OCI-LY3 (cell line): ENCODE measurements at regions not wholly inside any gene's neighbourhood (a gene's known extent, or its start where the extent isn't known, plus 50 kb on each side); places are given as distances from the start of the nearest gene placed in this dataset.

Experiments used
- EZH2phosphoT487 ChIP-seq: fragments of 200-600 bp; shearing (Covaris generic); IDR thresholded peaks from 2 replicates; pipeline ENCODE4 v1.6.1; 2018; ENCODE audit warnings: antibody characterized with exemption, mixed run types, low read depth
- TF ChIP-seq, protein P1 (sequence below): fragments of 200-600, 300-600 bp; sonication (generic); IDR thresholded peaks from 2 replicates; pipeline ENCODE4 v1.5.1; 2014; ENCODE audit warnings: antibody characterized with exemption, low read length, low read depth

DNA sequence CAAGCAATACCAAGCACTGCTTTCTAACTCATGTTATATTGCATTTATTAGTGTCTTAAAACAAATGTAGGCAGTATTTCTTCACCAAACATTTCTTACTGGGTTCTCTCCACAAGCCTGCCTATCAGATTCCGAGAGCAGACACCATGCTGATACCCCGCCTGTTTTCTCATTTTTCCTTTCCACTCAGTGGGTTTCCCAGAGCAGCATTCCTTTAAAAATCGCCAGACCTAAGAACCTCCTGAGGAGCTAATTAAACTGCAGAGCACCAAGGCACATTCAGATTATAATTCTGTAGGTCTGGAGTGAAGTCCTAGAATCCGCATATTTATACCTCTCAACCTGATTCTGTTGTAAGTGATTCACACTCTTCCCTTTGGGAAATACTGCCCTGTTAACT lies 405.6 kb downstream of the TNS1 start:
- TF ChIP-seq, protein P1, sequence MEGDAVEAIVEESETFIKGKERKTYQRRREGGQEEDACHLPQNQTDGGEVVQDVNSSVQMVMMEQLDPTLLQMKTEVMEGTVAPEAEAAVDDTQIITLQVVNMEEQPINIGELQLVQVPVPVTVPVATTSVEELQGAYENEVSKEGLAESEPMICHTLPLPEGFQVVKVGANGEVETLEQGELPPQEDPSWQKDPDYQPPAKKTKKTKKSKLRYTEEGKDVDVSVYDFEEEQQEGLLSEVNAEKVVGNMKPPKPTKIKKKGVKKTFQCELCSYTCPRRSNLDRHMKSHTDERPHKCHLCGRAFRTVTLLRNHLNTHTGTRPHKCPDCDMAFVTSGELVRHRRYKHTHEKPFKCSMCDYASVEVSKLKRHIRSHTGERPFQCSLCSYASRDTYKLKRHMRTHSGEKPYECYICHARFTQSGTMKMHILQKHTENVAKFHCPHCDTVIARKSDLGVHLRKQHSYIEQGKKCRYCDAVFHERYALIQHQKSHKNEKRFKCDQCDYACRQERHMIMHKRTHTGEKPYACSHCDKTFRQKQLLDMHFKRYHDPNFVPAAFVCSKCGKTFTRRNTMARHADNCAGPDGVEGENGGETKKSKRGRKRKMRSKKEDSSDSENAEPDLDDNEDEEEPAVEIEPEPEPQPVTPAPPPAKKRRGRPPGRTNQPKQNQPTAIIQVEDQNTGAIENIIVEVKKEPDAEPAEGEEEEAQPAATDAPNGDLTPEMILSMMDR: no peak
- no peak for TF ChIP-seq EZH2phosphoT487
